ENCODE measurements at regions not wholly inside any gene's neighbourhood (a gene's known extent, or its start where the extent isn't known, plus 50 kb on each side); places are given as distances from the start of the nearest gene placed in this dataset.

GRCh38 chr6:145161501-145161900 is 573.8 kb downstream of the EPM2A start:
- no peak for FAIRE-seq
- Histone ChIP-seq H3K27ac (ENCODE audit: extremely low read length, insufficient read depth, low read length) (no peak overlapping the region), H3K4me2 (ENCODE audit: low read depth, low read length) (no peak overlapping the region), H3K4me1 (ENCODE audit: insufficient read depth, low read length) (no peaks in the 10 kb centered on the region), H3K4me3 (replicated peaks in 1 of 3; ENCODE audit: insufficient read depth in 1 of 3, low read depth in 2 of 3, low read length in 3 of 3) (no peak overlapping the region), H3K79me2 (ENCODE audit: insufficient read depth, low read length) (no peaks in the 10 kb centered on the region), H2AFZ (ENCODE audit: low read length) (no peak overlapping the region), H4K20me1 (ENCODE audit: insufficient read depth, low read length) (no peaks in the 10 kb centered on the region), H3K27me3 (ENCODE audit: control insufficient read depth in 1 of 2, insufficient read depth in 2 of 2, low read length in 2 of 2) (no peaks in the 10 kb centered on the region), H3K36me3 (replicated peaks in 1 of 2; ENCODE audit: control insufficient read depth in 1 of 2, insufficient read depth in 2 of 2, low read length in 2 of 2) (no peaks in the 10 kb centered on the region), H3K9me3 (ENCODE audit: low read length) (peaks cover 24% of the 10 kb centered on the region), H3K9ac (ENCODE audit: insufficient read depth, low read depth, low read length) (no peak overlapping the region)
- no peak for ATAC-seq
- TF ChIP-seq ATF7 (IDR thresholded peaks at IDR 0.05): peak; percentile 74
- TF ChIP-seq ATF7 (CRISPR knock-in tag; IDR thresholded peaks at IDR 0.05): no peak
- no peak for TF ChIP-seq ZKSCAN8 (CRISPR knock-in tag; IDR thresholded peaks at IDR 0.05; ENCODE audit: borderline replicate concordance)
- no peak for TF ChIP-seq ZBTB49 (CRISPR knock-in tag; IDR thresholded peaks at IDR 0.05; ENCODE audit: borderline replicate concordance)
- no peak for TF ChIP-seq SMAD1 (CRISPR knock-in tag; IDR thresholded peaks at IDR 0.05; ENCODE audit: borderline replicate concordance, low read depth)
- ChIA-PET POLR2A (no interaction called here), CTCF (ENCODE audit: low intra/inter-chr PET ratio, low total read pairs) (no interaction called here)
- in situ Hi-C loops (cut with HindIII; ENCODE audit: extremely low pct_ligation_motif_present, low pct_unique_long_range_greater_than_20kb) (no loop called here), intact Hi-C loops (cut with micrococcal nuclease; ENCODE audit: unreplicated experiment) (no loop called here)
- WGBS (ENCODE audit: low lambda C conversion rate): 41% methylated on average over 1 of the region's 1 CpG
- no TSS peak for BruUV-seq (replicated peaks)
- DNase-seq (ENCODE audit: low spot score): no peak

- Histone ChIP-seq H3K27ac (ENCODE audit: extremely low read length, insufficient read depth, low read length) (no peak overlapping the region), H4K20me1 (ENCODE audit: insufficient read depth, low read length) (no peaks in the 10 kb centered on the region), H3K79me2 (ENCODE audit: insufficient read depth, low read length) (no peaks in the 10 kb centered on the region), H2AFZ (ENCODE audit: low read length) (no peak overlapping the region), H3K4me3 (replicated peaks in 1 of 3; ENCODE audit: insufficient read depth in 1 of 3, low read depth in 2 of 3, low read length in 3 of 3) (no peak overlapping the region), H3K27me3 (ENCODE audit: control insufficient read depth in 1 of 2, insufficient read depth in 2 of 2, low read length in 2 of 2) (no peaks in the 10 kb centered on the region), H3K9ac (ENCODE audit: insufficient read depth, low read depth, low read length) (no peak overlapping the region), H3K4me1 (ENCODE audit: insufficient read depth, low read length) (peaks cover 7% of the 10 kb centered on the region; the same call in 1 of the 2 replicates), H3K36me3 (replicated peaks in 1 of 2; ENCODE audit: control insufficient read depth in 1 of 2, insufficient read depth in 2 of 2, low read length in 2 of 2) (no peaks in the 10 kb centered on the region), H3K9me3 (ENCODE audit: low read length) (no peaks in the 10 kb centered on the region), H3K4me2 (ENCODE audit: low read depth, low read length) (no peak overlapping the region)
- no TSS peak for BruUV-seq (replicated peaks)
- DNase-seq (ENCODE audit: low spot score) (no peak), FAIRE-seq (no peak), ATAC-seq (no peak)
- in situ Hi-C loops (cut with HindIII; ENCODE audit: extremely low pct_ligation_motif_present, low pct_unique_long_range_greater_than_20kb) (no loop called here), intact Hi-C loops (cut with micrococcal nuclease; ENCODE audit: unreplicated experiment) (no loop called here)
- POLR2A ChIA-PET: no interaction called here
- CTCF ChIA-PET (ENCODE audit: low intra/inter-chr PET ratio, low total read pairs): no interaction called here
- WGBS (ENCODE audit: low lambda C conversion rate): 18% methylated on average over 2 of the region's 2 CpGs
- TF ChIP-seq ZNF644 (CRISPR knock-in tag; IDR thresholded peaks at IDR 0.05; ENCODE audit: low read depth): no peak
Measured at GRCh38 chr6:145169726-145170224, 565.5 kb downstream of the EPM2A start.

All from HepG2 (cell line).